Trophoblast cell (in vitro differentiated cells and primary cell): ENCODE measurements at regions not wholly inside any gene's neighbourhood (a gene's known extent, or its start where the extent isn't known, plus 50 kb on each side); places are given as distances from the start of the nearest gene placed in this dataset.

Source experiments
- DNase-seq, 2 donors: peaks; one replicate each; pipeline ENCODE4 v3.0.0-alpha.2; 2016
- H2AFZ ChIP-seq: 2 replicates; pipeline ENCODE4 v1.6.1; 2013; ENCODE audit warnings: low read length, moderate library complexity, mild to moderate bottlenecking; ENCODE audit not compliant: insufficient read depth, poor library complexity
- H2AK5ac ChIP-seq: 2 replicates; pipeline ENCODE4 v1.6.1; 2013; ENCODE audit warnings: mild to moderate bottlenecking, low read length
- H2BK120ac ChIP-seq: 2 replicates; pipeline ENCODE4 v1.6.1; 2013; ENCODE audit warnings: low read length, mild to moderate bottlenecking, moderate library complexity; ENCODE audit not compliant: insufficient read depth, poor library complexity
- H2BK12ac ChIP-seq: 2 replicates; pipeline ENCODE4 v1.6.1; 2013; ENCODE audit warnings: mild to moderate bottlenecking, low read length, moderate library complexity
- H2BK5ac ChIP-seq: 2 replicates; pipeline ENCODE4 v1.6.1; 2013; ENCODE audit warnings: low read length, low read depth, moderate library complexity, mild to moderate bottlenecking; ENCODE audit not compliant: poor library complexity
- H3K14ac ChIP-seq: 2 replicates; pipeline ENCODE4 v1.6.1; 2013; ENCODE audit warnings: mild to moderate bottlenecking, low read length
- H3K18ac ChIP-seq: 2 replicates; pipeline ENCODE4 v1.6.1; 2013; ENCODE audit warnings: mild to moderate bottlenecking, low read length
- H3K23ac ChIP-seq: 2 replicates; pipeline ENCODE4 v1.6.1; 2013; ENCODE audit warnings: low read length
- H3K27ac ChIP-seq: 2 replicates; pipeline ENCODE4 v1.5.1; 2013; ENCODE audit warnings: low read depth, mild to moderate bottlenecking, inconsistent platforms, low read length, moderate library complexity
- H3K27me3 ChIP-seq: 2 replicates; pipeline ENCODE4 v1.6.1; 2013; ENCODE audit warnings: inconsistent platforms, mild to moderate bottlenecking, low read length, moderate library complexity; ENCODE audit not compliant: insufficient read depth
- H3K36me3 ChIP-seq, 2 experiments: 1 replicate in 1 of 2; 2 replicates in 1 of 2; pipeline ENCODE4 v1.6.1; 2013; ENCODE audit warnings: low read length in 2 of 2, mild to moderate bottlenecking in 2 of 2, moderate library complexity in 1 of 2; ENCODE audit not compliant: insufficient read depth in 2 of 2, control insufficient read depth in 1 of 2
- H3K4ac ChIP-seq: 2 replicates; pipeline ENCODE4 v1.6.1; 2013; ENCODE audit warnings: low read depth, mild to moderate bottlenecking, low read length, moderate library complexity
- H3K4me1 ChIP-seq, 2 experiments: 1 replicate in 1 of 2; 2 replicates in 1 of 2; pipeline ENCODE4 v1.6.1; 2013; ENCODE audit warnings: low read length in 2 of 2, mild to moderate bottlenecking in 2 of 2, moderate library complexity in 1 of 2; ENCODE audit not compliant: insufficient read depth in 2 of 2, control insufficient read depth in 1 of 2
- H3K4me2 ChIP-seq: 2 replicates; pipeline ENCODE4 v1.6.1; 2013; ENCODE audit warnings: inconsistent platforms, mild to moderate bottlenecking, low read length, moderate library complexity
- H3K4me3 ChIP-seq: 2 replicates; pipeline ENCODE4 v1.5.1; 2013; ENCODE audit warnings: mild to moderate bottlenecking, low read depth, low read length, inconsistent platforms
- H3K79me1 ChIP-seq: one replicate; pipeline ENCODE4 v1.6.1; 2013; ENCODE audit warnings: low read length
- H3K79me2 ChIP-seq: 2 replicates; pipeline ENCODE4 v1.6.1; 2013; ENCODE audit warnings: low read length, mild to moderate bottlenecking; ENCODE audit not compliant: control insufficient read depth, insufficient read depth, poor library complexity
- H3K9ac ChIP-seq: 2 replicates; pipeline ENCODE4 v1.6.1; 2013; ENCODE audit warnings: mild to moderate bottlenecking, low read length
- H3K9me3 ChIP-seq: 2 replicates; pipeline ENCODE4 v1.6.1; 2013; ENCODE audit warnings: low read depth, mild to moderate bottlenecking, control low read depth, inconsistent platforms, low read length; ENCODE audit not compliant: insufficient read depth
- H4K12ac ChIP-seq: 2 replicates; pipeline ENCODE4 v1.6.1; 2013; ENCODE audit warnings: low read depth, mild to moderate bottlenecking, low read length, moderate library complexity
- H4K8ac ChIP-seq: 2 replicates; pipeline ENCODE4 v1.6.1; 2013; ENCODE audit warnings: low read depth, mild to moderate bottlenecking, low read length, moderate library complexity
- H4K91ac ChIP-seq: one replicate; pipeline ENCODE4 v1.6.1; 2013; ENCODE audit warnings: low read depth, mild to moderate bottlenecking, low read length, moderate library complexity
- WGBS: extraction: QIAGEN DNeasy Blood & Tissue Kit; methylation state at CpG from one replicate; pipeline ENCODE4 v1.1.7; 2013; ENCODE audit warnings: missing lambda C conversion rate; ENCODE audit not compliant: insufficient read length, insufficient coverage; ENCODE audit errors: extremely low coverage; 5-methylcytosine and 5-hydroxymethylcytosine counted together

DNA sequence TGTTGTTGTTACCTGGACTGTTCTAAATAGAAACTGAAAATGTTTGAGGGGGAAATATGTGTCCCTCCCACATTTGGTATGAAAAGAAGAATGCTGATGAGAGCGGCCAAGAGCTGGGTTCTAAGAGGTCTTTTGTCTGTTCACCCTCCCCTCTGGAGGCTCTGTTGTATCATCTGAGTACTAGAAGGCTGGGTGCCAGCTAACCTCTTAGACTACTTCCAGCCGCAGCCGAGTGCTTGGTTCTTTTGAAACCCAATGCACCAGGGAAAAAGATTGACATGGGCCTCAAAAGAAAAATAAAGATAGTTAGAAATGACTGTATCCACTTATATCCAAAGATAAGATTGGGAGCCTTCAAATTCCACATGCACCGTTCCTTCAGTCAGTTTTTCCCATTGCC, 255.9 kb downstream of the TXNL1 start:
- Histone ChIP-seq H3K79me1 (no peaks in the 10 kb centered on the region), H3K18ac (no peak overlapping the region), H2BK120ac (no peak overlapping the region), H3K27ac (no peak overlapping the region), H4K8ac (no peak overlapping the region), H2AK5ac (no peak overlapping the region), H3K27me3 (no peaks in the 10 kb centered on the region), H3K23ac (no peak overlapping the region), H3K4ac (no peak overlapping the region), H4K12ac (no peak overlapping the region), H3K4me3 (no peak overlapping the region), H2BK5ac (no peak overlapping the region), H3K36me3 (no peaks in the 10 kb centered on the region), H2BK12ac (no peak overlapping the region), H3K14ac (no peak overlapping the region), H3K4me2 (no peak overlapping the region), H3K4me1 (no peaks in the 10 kb centered on the region), H3K79me2 (no peaks in the 10 kb centered on the region), H3K9ac (no peak overlapping the region), H2AFZ (no peak overlapping the region), H3K9me3 (no peaks in the 10 kb centered on the region), H4K91ac (no peak overlapping the region)
- no CpG with 5 or more reads among the region's 4 CpGs for WGBS
- DNase-seq: peak in 1 of 2 donors; percentile 31

DNA sequence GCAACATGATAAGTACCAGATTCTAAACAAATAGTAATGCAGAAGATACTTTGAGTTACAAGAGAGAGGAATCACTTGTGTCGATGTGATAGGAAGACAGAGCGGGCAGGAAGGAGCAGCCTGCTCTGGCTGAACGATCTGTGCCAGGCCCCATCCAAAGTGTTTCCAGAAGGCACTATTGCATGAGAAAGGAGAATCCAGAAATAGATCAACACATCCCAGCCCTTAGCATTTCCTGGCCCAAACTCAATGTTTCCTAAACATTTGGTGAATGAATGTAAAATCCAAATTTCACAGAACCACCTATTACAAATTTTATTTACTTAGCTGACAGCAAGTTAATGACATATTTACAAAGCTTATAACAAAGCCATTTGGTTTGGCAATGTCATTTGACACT, 257.2 kb downstream of the TXNL1 start:
- Histone ChIP-seq H3K14ac (no peak overlapping the region), H4K8ac (no peak overlapping the region), H3K27ac (no peak overlapping the region), H3K79me1 (no peaks in the 10 kb centered on the region), H4K12ac (no peak overlapping the region), H3K4me3 (no peak overlapping the region), H3K4me1 (peaks cover 0 to 2% of the 10 kb centered on the region in 2 experiments), H2BK5ac (no peak overlapping the region), H3K18ac (no peak overlapping the region), H3K9ac (no peak overlapping the region), H2BK12ac (no peak overlapping the region), H3K9me3 (no peaks in the 10 kb centered on the region), H3K27me3 (no peaks in the 10 kb centered on the region), H3K4ac (no peak overlapping the region), H3K23ac (no peak overlapping the region), H2AK5ac (no peak overlapping the region), H3K79me2 (no peaks in the 10 kb centered on the region), H4K91ac (no peak overlapping the region), H3K4me2 (no peak overlapping the region), H2AFZ (no peak overlapping the region), H3K36me3 (no peaks in the 10 kb centered on the region), H2BK120ac (no peak overlapping the region)
- WGBS: no CpG with 5 or more reads among the region's 3 CpGs
- DNase-seq: no peak

DNA sequence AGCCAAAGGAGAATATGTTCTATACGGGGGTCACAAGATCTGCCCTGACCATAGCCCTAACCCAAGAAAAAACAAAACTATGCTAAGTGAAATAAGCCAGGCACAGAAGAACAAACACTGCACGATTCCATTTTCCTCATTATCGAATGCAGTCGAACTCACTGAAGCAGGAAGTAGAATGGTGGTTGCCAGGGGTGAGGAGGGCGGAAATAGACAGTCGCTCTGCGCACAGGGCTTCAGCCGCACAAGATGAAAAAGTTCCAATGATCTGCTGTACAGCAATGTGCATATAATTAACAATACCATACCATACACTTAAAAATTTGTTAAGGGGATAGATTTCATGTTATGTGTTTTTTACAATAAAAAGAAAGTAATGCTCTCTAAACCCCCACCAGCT, 257.7 kb downstream of the TXNL1 start:
- Histone ChIP-seq H3K4ac (no peak overlapping the region), H2BK12ac (no peak overlapping the region), H3K9ac (no peak overlapping the region), H2AK5ac (no peak overlapping the region), H3K79me2 (no peaks in the 10 kb centered on the region), H2BK5ac (no peak overlapping the region), H4K8ac (no peak overlapping the region), H2BK120ac (no peak overlapping the region), H3K4me2 (no peak overlapping the region), H3K27me3 (no peaks in the 10 kb centered on the region), H2AFZ (no peak overlapping the region), H3K9me3 (no peaks in the 10 kb centered on the region), H3K23ac (no peak overlapping the region), H3K14ac (no peak overlapping the region), H4K91ac (no peak overlapping the region), H3K27ac (no peak overlapping the region), H3K4me3 (no peak overlapping the region), H4K12ac (no peak overlapping the region), H3K18ac (no peak overlapping the region), H3K36me3 (no peaks in the 10 kb centered on the region), H3K4me1 (peaks cover 0 to 2% of the 10 kb centered on the region in 2 experiments), H3K79me1 (no peaks in the 10 kb centered on the region)
- DNase-seq: no peak
- WGBS: no CpG with 5 or more reads among the region's 8 CpGs

DNA sequence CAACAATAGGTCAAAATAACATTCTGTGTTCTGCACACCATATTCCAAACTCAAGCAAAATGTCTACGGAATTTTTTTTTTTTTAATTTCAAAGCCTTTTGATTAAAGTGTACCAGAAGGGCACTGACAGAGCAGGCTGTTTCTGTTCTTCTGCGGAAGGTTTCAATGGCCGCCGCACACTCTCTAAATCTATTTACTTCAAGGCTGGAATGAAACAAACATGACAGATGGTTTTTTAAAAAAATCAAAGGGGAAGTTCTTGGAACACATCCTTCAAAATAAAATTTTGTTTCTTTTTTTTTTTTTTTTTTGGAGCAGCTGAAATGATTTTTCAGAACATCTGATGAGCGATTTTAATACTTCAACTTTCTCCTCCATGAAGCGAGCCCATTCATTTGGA, 259.1 kb downstream of the TXNL1 start:
- no peak overlapping the region for H3K9ac ChIP-seq
- H3K4me3 ChIP-seq: no peak overlapping the region
- H2BK12ac ChIP-seq: no peak overlapping the region
- H3K4me2 ChIP-seq: no peak overlapping the region
- H2BK5ac ChIP-seq: no peak overlapping the region
- H3K79me2 ChIP-seq: no peaks in the 10 kb centered on the region
- no peak overlapping the region for H3K27ac ChIP-seq
- whole genome bisulfite sequencing: no CpG with 5 or more reads among the region's 6 CpGs
- no peak overlapping the region for H3K4ac ChIP-seq
- no peak overlapping the region for H3K14ac ChIP-seq
- peaks cover 0 to 6% of the 10 kb centered on the region in 2 experiments for H3K4me1 ChIP-seq
- H4K12ac ChIP-seq: no peak overlapping the region
- H2BK120ac ChIP-seq: no peak overlapping the region
- no peak overlapping the region for H2AK5ac ChIP-seq
- no peaks in the 10 kb centered on the region for H3K9me3 ChIP-seq
- no peaks in the 10 kb centered on the region for H3K27me3 ChIP-seq
- H4K91ac ChIP-seq: no peak overlapping the region
- no peak overlapping the region for H3K23ac ChIP-seq
- DNase-seq: no peak
- no peak overlapping the region for H4K8ac ChIP-seq
- H3K18ac ChIP-seq: no peak overlapping the region
- no peaks in the 10 kb centered on the region for H3K36me3 ChIP-seq
- no peak overlapping the region for H2AFZ ChIP-seq
- H3K79me1 ChIP-seq: no peaks in the 10 kb centered on the region
